A673 (cell line): ENCODE measurements at regions not wholly inside any gene's neighbourhood (a gene's known extent, or its start where the extent isn't known, plus 50 kb on each side); places are given as distances from the start of the nearest gene placed in this dataset.

Source experiments
- BruUV-seq: library from RNA; stranded (reverse); fragments of 400-500 nt; replicated peaks from 2 replicates; lab custom pipeline; 2021; lab: Mats Ljungman, UMichigan
- CTCF ChIA-PET: fragments of 300-600 bp; sonication (Branson Sonifier 250); formaldehyde crosslinking; loops from one replicate; lab custom pipeline; 2022; ENCODE audit warnings: antibody characterized with exemption; lab: Charles Lee
- POLR2A ChIA-PET: fragments of 300-600 bp; sonication (Branson Sonifier 250); formaldehyde crosslinking; loops from one replicate; lab custom pipeline; 2022; ENCODE audit warnings: antibody characterized with exemption; ENCODE audit not compliant: low non-redundant PET; lab: Charles Lee
- DNase-seq: peaks from one replicate; pipeline ENCODE4 v3.0.0-alpha.2; 2015; ENCODE audit warnings: low spot score
- H3K27ac ChIP-seq: fragments of 200-600 bp; sonication (generic); 2 replicates; pipeline ENCODE4 v1.5.1; 2016; ENCODE audit warnings: mixed run types, low read depth, mild to moderate bottlenecking, mixed read lengths, antibody characterized with exemption, low read length; ENCODE audit not compliant: poor library complexity, severe bottlenecking
- H3K27me3 ChIP-seq: fragments of 200-600 bp; sonication (generic); replicated peaks from 2 replicates; pipeline ENCODE4 v1.6.1; 2017; ENCODE audit warnings: mixed run types, low read depth, mild to moderate bottlenecking, mixed read lengths, antibody characterized with exemption, low read length; ENCODE audit not compliant: insufficient read depth, poor library complexity
- H3K36me3 ChIP-seq: fragments of 200-600 bp; sonication (generic); 2 replicates; pipeline ENCODE4 v1.6.1; 2016; ENCODE audit warnings: mixed run types, mild to moderate bottlenecking, mixed read lengths, antibody characterized with exemption, low read length; ENCODE audit not compliant: insufficient read depth, poor library complexity, severe bottlenecking
- H3K4me1 ChIP-seq: fragments of 200-600 bp; sonication (generic); 2 replicates; pipeline ENCODE4 v1.6.1; 2017; ENCODE audit warnings: mixed run types, mild to moderate bottlenecking, mixed read lengths, antibody characterized with exemption, low read length; ENCODE audit not compliant: insufficient read depth, poor library complexity, severe bottlenecking
- H3K4me3 ChIP-seq: fragments of 200-600 bp; sonication (generic); 2 replicates; pipeline ENCODE4 v1.5.1; 2016; ENCODE audit warnings: low read depth, mixed run types, mild to moderate bottlenecking, mixed read lengths, low read length; ENCODE audit not compliant: poor library complexity, severe bottlenecking
- H3K9me3 ChIP-seq: fragments of 200-600 bp; sonication (generic); 2 replicates; pipeline ENCODE4 v1.6.1; 2016; ENCODE audit warnings: mixed run types, low read depth, mild to moderate bottlenecking, mixed read lengths, antibody characterized with exemption, low read length; ENCODE audit not compliant: poor library complexity, severe bottlenecking
- EZH2 ChIP-seq: fragments of 200-600 bp; sonication (generic); IDR thresholded peaks from 2 replicates; pipeline ENCODE4 v1.6.1; 2017; ENCODE audit warnings: borderline replicate concordance, low read depth, mild to moderate bottlenecking, mixed read lengths, antibody characterized with exemption, low read length; ENCODE audit not compliant: poor library complexity, severe bottlenecking
- intact Hi-C: fragments of 100-400 bp; cut with micrococcal nuclease; formaldehyde crosslinking; loops from one replicate; pipeline ENCODE4 v1.10.0; 2022; ENCODE audit not compliant: unreplicated experiment
- TF ChIP-seq, protein P1 (sequence below): fragments of 300-800, 200-600 bp; sonication (generic); conservative IDR thresholded peaks from 2 replicates; pipeline ENCODE4 v1.5.1; 2017; ENCODE audit warnings: low read depth, mild to moderate bottlenecking, antibody characterized with exemption, low read length, moderate library complexity, mixed read lengths

DNA sequence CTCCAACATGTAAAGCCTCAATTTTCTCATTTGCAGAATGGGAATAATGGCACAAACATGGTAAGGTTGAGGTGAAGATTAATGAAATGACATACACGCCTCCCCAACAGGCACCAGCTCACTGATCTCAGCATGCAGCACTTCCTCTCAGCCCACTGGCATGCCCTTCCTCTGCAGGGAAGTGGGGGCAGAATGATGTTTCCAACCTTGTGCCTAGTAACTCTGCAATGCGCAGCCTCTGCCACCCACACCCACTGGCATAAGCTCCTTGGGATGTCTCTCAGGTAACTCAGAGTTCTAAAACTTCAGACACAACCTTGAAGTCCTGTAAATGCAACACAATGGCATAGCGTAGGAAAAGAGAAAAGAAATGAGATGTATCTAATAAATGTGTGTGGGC is 540.7 kb downstream of the HTR7 start:
- no peak for DNase-seq
- TF ChIP-seq, protein P1, sequence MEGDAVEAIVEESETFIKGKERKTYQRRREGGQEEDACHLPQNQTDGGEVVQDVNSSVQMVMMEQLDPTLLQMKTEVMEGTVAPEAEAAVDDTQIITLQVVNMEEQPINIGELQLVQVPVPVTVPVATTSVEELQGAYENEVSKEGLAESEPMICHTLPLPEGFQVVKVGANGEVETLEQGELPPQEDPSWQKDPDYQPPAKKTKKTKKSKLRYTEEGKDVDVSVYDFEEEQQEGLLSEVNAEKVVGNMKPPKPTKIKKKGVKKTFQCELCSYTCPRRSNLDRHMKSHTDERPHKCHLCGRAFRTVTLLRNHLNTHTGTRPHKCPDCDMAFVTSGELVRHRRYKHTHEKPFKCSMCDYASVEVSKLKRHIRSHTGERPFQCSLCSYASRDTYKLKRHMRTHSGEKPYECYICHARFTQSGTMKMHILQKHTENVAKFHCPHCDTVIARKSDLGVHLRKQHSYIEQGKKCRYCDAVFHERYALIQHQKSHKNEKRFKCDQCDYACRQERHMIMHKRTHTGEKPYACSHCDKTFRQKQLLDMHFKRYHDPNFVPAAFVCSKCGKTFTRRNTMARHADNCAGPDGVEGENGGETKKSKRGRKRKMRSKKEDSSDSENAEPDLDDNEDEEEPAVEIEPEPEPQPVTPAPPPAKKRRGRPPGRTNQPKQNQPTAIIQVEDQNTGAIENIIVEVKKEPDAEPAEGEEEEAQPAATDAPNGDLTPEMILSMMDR: no peak
- TF ChIP-seq EZH2: no peak
- intact Hi-C loops: no loop called here
- BruUV-seq: no TSS peak
- no peak overlapping the region for H3K27ac ChIP-seq
- POLR2A ChIA-PET: no interaction called here
- peaks cover 17% of the 10 kb centered on the region for H3K27me3 ChIP-seq
- CTCF ChIA-PET: no interaction called here
- H3K4me1 ChIP-seq: peaks cover 3% of the 10 kb centered on the region
- H3K36me3 ChIP-seq: no peaks in the 10 kb centered on the region
- no peaks in the 10 kb centered on the region for H3K9me3 ChIP-seq
- H3K4me3 ChIP-seq: no peak overlapping the region

DNA sequence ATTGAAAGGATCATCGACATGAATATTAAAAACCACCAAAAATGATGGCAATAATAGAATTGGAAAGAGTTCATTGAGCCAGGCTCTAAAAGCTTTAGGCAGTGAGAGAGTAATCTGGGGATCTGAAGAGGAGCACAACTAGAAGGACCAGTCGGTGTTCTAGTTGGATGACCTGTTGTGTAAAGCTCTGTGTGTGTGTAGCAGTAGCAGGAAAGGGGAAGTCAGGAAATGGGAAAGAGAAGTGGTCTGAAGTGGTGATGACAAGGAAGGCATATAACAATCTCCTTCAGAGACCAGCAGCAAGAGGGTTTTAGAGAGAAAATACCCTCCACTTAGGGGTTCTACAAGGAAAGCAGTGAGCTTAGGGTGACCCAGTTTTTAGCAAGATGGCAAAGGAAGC is 539.2 kb downstream of the HTR7 start:
- ChIA-PET CTCF (no interaction called here), POLR2A (no interaction called here)
- intact Hi-C loops: no loop called here
- peaks cover 3% of the 10 kb centered on the region for H3K4me1 ChIP-seq
- TF ChIP-seq, protein P1: no peak
- no peak for TF ChIP-seq EZH2
- H3K27ac ChIP-seq: no peak overlapping the region
- no TSS peak for BruUV-seq
- no peak for DNase-seq
- H3K27me3 ChIP-seq: peaks cover 28% of the 10 kb centered on the region
- H3K36me3 ChIP-seq: no peaks in the 10 kb centered on the region
- no peaks in the 10 kb centered on the region for H3K9me3 ChIP-seq
- H3K4me3 ChIP-seq: no peak overlapping the region

DNA sequence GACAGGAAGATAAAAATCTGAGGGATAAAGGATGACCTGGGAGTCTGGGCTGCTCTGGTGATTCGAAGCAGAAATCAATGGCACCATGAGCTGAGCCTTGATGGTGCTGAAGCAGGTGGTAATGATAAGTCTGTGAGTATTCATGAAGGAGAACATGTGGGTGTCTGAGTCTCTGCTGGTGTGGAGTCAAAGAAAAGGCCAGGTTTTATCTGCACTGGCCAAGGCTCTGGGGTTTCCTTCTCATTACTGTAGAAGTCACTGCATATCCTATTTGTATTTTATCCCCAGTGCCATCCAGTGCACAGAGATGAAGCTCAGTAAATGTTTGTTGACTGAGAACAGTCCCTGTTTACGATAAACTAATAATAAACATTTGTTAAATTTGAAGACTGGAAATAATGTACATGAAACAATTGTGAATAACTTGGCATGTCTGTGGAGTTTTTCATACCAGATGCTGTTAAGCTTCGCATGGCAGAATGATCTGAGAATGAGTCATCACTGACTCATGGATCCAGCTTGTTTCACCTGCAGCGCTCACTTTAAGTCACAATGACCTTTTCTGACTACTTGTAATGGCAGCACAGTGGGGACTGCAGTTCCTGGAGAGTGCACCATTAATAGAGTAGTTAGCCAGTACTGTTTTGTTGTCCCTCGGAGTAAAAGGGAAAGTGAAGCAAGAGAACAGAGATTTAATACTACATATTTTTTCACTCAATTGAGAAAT is 538.5 kb downstream of the HTR7 start:
- ChIA-PET CTCF (no interaction called here), POLR2A (no interaction called here)
- H3K36me3 ChIP-seq: no peaks in the 10 kb centered on the region
- H3K9me3 ChIP-seq: no peaks in the 10 kb centered on the region
- no peak overlapping the region for H3K4me3 ChIP-seq
- peak; percentile 45 for DNase-seq
- intact Hi-C loops: no loop called here
- BruUV-seq: no TSS peak
- no peak overlapping the region for H3K27ac ChIP-seq
- TF ChIP-seq, protein P1: no peak
- TF ChIP-seq EZH2: no peak
- no peaks in the 10 kb centered on the region for H3K4me1 ChIP-seq
- peaks cover 28% of the 10 kb centered on the region for H3K27me3 ChIP-seq
